SK-N-SH treated with all-trans-retinoic acid at 6 μM for 48 hours (cell line): ENCODE measurements at regions not wholly inside any gene's neighbourhood (a gene's known extent, or its start where the extent isn't known, plus 50 kb on each side); places are given as distances from the start of the nearest gene placed in this dataset.

ENCODE experiments used
- ATAC-seq: fragments of 200-7000 bp; cut with Tn5 transposase; 3 replicates; pipeline ENCODE4 v1.9.1; 2020; ENCODE audit warnings: mild to moderate bottlenecking, moderate library complexity
- ARNTL ChIP-seq: fragments of 450-650 bp; formaldehyde crosslinking; IDR thresholded peaks from 2 replicates; pipeline ENCODE4 v1.5.0; 2020; ENCODE audit warnings: low read depth, mild to moderate bottlenecking, moderate library complexity, borderline replicate concordance
- BACH2 ChIP-seq: fragments of 250-450 bp; sonication (Bioruptor Pico); IDR thresholded peaks from 2 replicates; pipeline ENCODE4 v1.9.0; 2021; ENCODE audit warnings: mild to moderate bottlenecking, borderline replicate concordance
- CSDC2 ChIP-seq: fragments of 250-450 bp; sonication (Bioruptor Pico); IDR thresholded peaks from 2 replicates; pipeline ENCODE4 v1.5.0; 2020; ENCODE audit warnings: mild to moderate bottlenecking, moderate library complexity
- ESRRG ChIP-seq: fragments of 250-450 bp; sonication (Bioruptor Pico); IDR thresholded peaks from 2 replicates; pipeline ENCODE4 v1.6.1; 2021; ENCODE audit warnings: mild to moderate bottlenecking
- GLIS3 ChIP-seq: fragments of 250-450 bp; sonication (Bioruptor Pico); IDR thresholded peaks from 2 replicates; pipeline ENCODE4 v1.5.0; 2020; ENCODE audit warnings: mild to moderate bottlenecking, moderate library complexity
- ISL1 ChIP-seq: fragments of 250-450 bp; sonication (Bioruptor Pico); IDR thresholded peaks from 2 replicates; pipeline ENCODE4 v2.1.2; 2022; ENCODE audit warnings: mild to moderate bottlenecking, moderate library complexity
- OSR1 ChIP-seq: fragments of 250-450 bp; sonication (Bioruptor Pico); IDR thresholded peaks from 2 replicates; pipeline ENCODE4 v1.8.0; 2022; ENCODE audit warnings: moderate library complexity, mild to moderate bottlenecking, inconsistent platforms
- PPARA ChIP-seq: fragments of 250-450 bp; sonication (Bioruptor Pico); IDR thresholded peaks from 2 replicates; pipeline ENCODE4 v1.5.0; 2020; ENCODE audit warnings: mild to moderate bottlenecking, borderline replicate concordance
- SNAI2 ChIP-seq: fragments of 250-450 bp; sonication (Bioruptor Pico); IDR thresholded peaks from 2 replicates; pipeline ENCODE4 v1.5.0; 2020; ENCODE audit warnings: mild to moderate bottlenecking, moderate library complexity
- TCF4 ChIP-seq: fragments of 250-450 bp; sonication (Bioruptor Pico); IDR thresholded peaks from 2 replicates; pipeline ENCODE4 v1.8.0; 2021; ENCODE audit warnings: mild to moderate bottlenecking, moderate library complexity, borderline replicate concordance
- TOX ChIP-seq: fragments of 250-450 bp; sonication (Bioruptor Pico); IDR thresholded peaks from 2 replicates; pipeline ENCODE4 v1.8.0; 2021; ENCODE audit warnings: mild to moderate bottlenecking, moderate library complexity, borderline replicate concordance
- ZFP3 ChIP-seq: fragments of 250-450 bp; sonication (Bioruptor Pico); IDR thresholded peaks from 2 replicates; pipeline ENCODE4 v1.5.0; 2020; ENCODE audit warnings: mild to moderate bottlenecking, moderate library complexity
- ZFP30 ChIP-seq: fragments of 450-650 bp; formaldehyde crosslinking; IDR thresholded peaks from 2 replicates; pipeline ENCODE4 v1.5.0; 2022; ENCODE audit warnings: mild to moderate bottlenecking, moderate library complexity
- ZNF565 ChIP-seq: fragments of 450-650 bp; formaldehyde crosslinking; conservative IDR thresholded peaks from 2 replicates; pipeline ENCODE4 v1.5.0; 2020; ENCODE audit warnings: low read depth, mild to moderate bottlenecking, moderate library complexity
- ZNF70 ChIP-seq: fragments of 450-650 bp; formaldehyde crosslinking; IDR thresholded peaks from 2 replicates; pipeline ENCODE4 v1.5.0; 2020; ENCODE audit warnings: mild to moderate bottlenecking, moderate library complexity
- ZNF8 ChIP-seq: fragments of 450-650 bp; formaldehyde crosslinking; IDR thresholded peaks from 2 replicates; pipeline ENCODE4 v1.5.0; 2020; ENCODE audit warnings: mild to moderate bottlenecking, moderate library complexity
- TF ChIP-seq, protein P1 (sequence below): fragments of 250-450 bp; sonication (Bioruptor Pico); IDR thresholded peaks from 2 replicates; pipeline ENCODE4 v1.8.0; 2020; ENCODE audit warnings: mild to moderate bottlenecking, moderate library complexity, borderline replicate concordance
- TF ChIP-seq, protein P2 (sequence below): fragments of 250-450 bp; sonication (Bioruptor Pico); IDR thresholded peaks from 2 replicates; pipeline ENCODE4 v1.5.0; 2020; ENCODE audit warnings: mild to moderate bottlenecking, moderate library complexity
- TF ChIP-seq, protein P3 (sequence below): fragments of 250-450 bp; sonication (Bioruptor Pico); IDR thresholded peaks from 2 replicates; pipeline ENCODE4 v1.5.1; 2020; ENCODE audit warnings: low read depth, mild to moderate bottlenecking, moderate library complexity
- TF ChIP-seq, protein P4 (sequence below): fragments of 250-450 bp; sonication (Bioruptor Pico); IDR thresholded peaks from 2 replicates; pipeline ENCODE4 v1.8.0; 2021; ENCODE audit warnings: low read depth, mild to moderate bottlenecking, moderate library complexity, borderline replicate concordance

DNA sequence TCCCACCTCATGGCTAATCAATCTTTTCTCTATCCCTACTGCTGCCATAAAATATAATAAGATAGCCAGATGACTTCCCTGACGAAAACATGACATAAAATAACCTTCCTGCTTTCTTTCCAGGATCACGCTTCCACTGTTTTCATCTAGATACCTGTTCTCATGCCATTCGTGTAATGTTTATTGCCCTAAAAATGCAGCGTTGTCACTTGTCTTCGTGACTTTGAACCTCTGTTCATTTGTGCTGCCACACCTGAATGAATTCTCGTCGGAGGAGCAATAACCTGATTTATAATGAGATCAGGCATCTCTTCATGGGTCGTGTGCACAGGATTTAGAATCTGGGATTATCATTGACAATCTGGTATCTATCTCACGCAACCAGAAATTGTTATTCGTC is 1401.9 kb downstream of the CDH11 start:
- ATAC-seq: no peak
- TF ChIP-seq ZNF70 (CRISPR knock-in tag) (no peak), ESRRG (CRISPR knock-in tag) (no peak), BACH2 (CRISPR knock-in tag) (no peak), CSDC2 (CRISPR knock-in tag) (no peak), ZFP3 (CRISPR knock-in tag) (no peak), OSR1 (CRISPR knock-in tag) (no peak), ISL1 (CRISPR knock-in tag) (no peak), SNAI2 (CRISPR knock-in tag) (no peak), ZFP30 (CRISPR knock-in tag) (no peak)
- TF ChIP-seq, protein P1, sequence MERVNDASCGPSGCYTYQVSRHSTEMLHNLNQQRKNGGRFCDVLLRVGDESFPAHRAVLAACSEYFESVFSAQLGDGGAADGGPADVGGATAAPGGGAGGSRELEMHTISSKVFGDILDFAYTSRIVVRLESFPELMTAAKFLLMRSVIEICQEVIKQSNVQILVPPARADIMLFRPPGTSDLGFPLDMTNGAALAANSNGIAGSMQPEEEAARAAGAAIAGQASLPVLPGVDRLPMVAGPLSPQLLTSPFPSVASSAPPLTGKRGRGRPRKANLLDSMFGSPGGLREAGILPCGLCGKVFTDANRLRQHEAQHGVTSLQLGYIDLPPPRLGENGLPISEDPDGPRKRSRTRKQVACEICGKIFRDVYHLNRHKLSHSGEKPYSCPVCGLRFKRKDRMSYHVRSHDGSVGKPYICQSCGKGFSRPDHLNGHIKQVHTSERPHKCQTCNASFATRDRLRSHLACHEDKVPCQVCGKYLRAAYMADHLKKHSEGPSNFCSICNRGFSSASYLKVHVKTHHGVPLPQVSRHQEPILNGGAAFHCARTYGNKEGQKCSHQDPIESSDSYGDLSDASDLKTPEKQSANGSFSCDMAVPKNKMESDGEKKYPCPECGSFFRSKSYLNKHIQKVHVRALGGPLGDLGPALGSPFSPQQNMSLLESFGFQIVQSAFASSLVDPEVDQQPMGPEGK (CRISPR knock-in tag): no peak
- TF ChIP-seq, protein P2, sequence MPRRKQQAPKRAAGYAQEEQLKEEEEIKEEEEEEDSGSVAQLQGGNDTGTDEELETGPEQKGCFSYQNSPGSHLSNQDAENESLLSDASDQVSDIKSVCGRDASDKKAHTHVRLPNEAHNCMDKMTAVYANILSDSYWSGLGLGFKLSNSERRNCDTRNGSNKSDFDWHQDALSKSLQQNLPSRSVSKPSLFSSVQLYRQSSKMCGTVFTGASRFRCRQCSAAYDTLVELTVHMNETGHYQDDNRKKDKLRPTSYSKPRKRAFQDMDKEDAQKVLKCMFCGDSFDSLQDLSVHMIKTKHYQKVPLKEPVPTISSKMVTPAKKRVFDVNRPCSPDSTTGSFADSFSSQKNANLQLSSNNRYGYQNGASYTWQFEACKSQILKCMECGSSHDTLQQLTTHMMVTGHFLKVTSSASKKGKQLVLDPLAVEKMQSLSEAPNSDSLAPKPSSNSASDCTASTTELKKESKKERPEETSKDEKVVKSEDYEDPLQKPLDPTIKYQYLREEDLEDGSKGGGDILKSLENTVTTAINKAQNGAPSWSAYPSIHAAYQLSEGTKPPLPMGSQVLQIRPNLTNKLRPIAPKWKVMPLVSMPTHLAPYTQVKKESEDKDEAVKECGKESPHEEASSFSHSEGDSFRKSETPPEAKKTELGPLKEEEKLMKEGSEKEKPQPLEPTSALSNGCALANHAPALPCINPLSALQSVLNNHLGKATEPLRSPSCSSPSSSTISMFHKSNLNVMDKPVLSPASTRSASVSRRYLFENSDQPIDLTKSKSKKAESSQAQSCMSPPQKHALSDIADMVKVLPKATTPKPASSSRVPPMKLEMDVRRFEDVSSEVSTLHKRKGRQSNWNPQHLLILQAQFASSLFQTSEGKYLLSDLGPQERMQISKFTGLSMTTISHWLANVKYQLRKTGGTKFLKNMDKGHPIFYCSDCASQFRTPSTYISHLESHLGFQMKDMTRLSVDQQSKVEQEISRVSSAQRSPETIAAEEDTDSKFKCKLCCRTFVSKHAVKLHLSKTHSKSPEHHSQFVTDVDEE (CRISPR knock-in tag): no peak

DNA sequence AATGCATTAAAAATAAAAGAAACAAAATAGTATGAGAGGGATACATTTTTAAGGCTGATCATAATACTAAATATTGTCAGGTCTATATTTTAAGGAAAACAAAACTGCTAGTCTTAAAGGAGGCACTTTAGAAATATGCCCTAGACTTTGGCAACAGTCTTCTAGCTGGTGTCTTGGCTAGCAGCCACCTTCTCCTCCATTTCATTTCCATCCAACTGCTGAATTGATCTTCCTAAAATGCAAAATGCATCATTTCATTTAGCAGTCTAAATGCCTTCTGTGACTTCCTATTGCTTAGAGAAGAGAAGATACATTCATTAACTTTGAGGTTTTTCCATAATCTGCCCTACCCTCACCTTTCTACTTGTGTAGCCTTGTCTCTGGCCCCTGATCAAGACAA is 1404.1 kb downstream of the CDH11 start:
- ATAC-seq: no peak
- TF ChIP-seq ISL1 (CRISPR knock-in tag) (no peak), OSR1 (CRISPR knock-in tag) (no peak), GLIS3 (CRISPR knock-in tag) (no peak), TOX (CRISPR knock-in tag) (no peak), TCF4 (CRISPR knock-in tag) (no peak), ESRRG (CRISPR knock-in tag) (no peak), PPARA (CRISPR knock-in tag) (no peak), ZFP30 (CRISPR knock-in tag) (no peak), SNAI2 (CRISPR knock-in tag) (no peak), ZNF565 (CRISPR knock-in tag) (no peak), ZNF70 (CRISPR knock-in tag) (no peak), ARNTL (CRISPR knock-in tag) (no peak), BACH2 (CRISPR knock-in tag) (no peak), ZFP3 (CRISPR knock-in tag) (no peak), ZNF8 (CRISPR knock-in tag) (no peak)
- TF ChIP-seq, protein P3, sequence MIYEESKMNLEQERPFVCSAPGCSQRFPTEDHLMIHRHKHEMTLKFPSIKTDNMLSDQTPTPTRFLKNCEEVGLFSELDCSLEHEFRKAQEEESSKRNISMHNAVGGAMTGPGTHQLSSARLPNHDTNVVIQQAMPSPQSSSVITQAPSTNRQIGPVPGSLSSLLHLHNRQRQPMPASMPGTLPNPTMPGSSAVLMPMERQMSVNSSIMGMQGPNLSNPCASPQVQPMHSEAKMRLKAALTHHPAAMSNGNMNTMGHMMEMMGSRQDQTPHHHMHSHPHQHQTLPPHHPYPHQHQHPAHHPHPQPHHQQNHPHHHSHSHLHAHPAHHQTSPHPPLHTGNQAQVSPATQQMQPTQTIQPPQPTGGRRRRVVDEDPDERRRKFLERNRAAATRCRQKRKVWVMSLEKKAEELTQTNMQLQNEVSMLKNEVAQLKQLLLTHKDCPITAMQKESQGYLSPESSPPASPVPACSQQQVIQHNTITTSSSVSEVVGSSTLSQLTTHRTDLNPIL: no peak
- TF ChIP-seq, protein P1 (CRISPR knock-in tag): no peak
- TF ChIP-seq, protein P2 (CRISPR knock-in tag): no peak
- TF ChIP-seq, protein P4, sequence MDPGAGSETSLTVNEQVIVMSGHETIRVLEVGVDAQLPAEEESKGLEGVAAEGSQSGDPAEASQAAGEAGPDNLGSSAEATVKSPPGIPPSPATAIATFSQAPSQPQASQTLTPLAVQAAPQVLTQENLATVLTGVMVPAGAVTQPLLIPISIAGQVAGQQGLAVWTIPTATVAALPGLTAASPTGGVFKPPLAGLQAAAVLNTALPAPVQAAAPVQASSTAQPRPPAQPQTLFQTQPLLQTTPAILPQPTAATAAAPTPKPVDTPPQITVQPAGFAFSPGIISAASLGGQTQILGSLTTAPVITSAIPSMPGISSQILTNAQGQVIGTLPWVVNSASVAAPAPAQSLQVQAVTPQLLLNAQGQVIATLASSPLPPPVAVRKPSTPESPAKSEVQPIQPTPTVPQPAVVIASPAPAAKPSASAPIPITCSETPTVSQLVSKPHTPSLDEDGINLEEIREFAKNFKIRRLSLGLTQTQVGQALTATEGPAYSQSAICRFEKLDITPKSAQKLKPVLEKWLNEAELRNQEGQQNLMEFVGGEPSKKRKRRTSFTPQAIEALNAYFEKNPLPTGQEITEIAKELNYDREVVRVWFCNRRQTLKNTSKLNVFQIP (CRISPR knock-in tag): no peak
